Neural crest cell (in vitro differentiated cells): ENCODE measurements at regions not wholly inside any gene's neighbourhood (a gene's known extent, or its start where the extent isn't known, plus 50 kb on each side); places are given as distances from the start of the nearest gene placed in this dataset.

Experiments used
- DNase-seq: peaks from one replicate; pipeline ENCODE4 v3.0.0; 2021; ENCODE audit warnings: low read depth, mixed read lengths, low spot score
- H3K27ac Mint-ChIP-seq: one replicate; pipeline ENCODE4 v1.8.0; 2021; ENCODE audit warnings: mild to moderate bottlenecking, mixed read lengths; ENCODE audit not compliant: unreplicated experiment
- H3K27me3 Mint-ChIP-seq: 2 replicates; pipeline ENCODE4 v1.8.0; 2021; ENCODE audit warnings: low read depth, mild to moderate bottlenecking, mixed read lengths
- H3K36me3 Mint-ChIP-seq: 2 replicates; pipeline ENCODE4 v1.8.0; 2021; ENCODE audit warnings: low read depth, mild to moderate bottlenecking, mixed read lengths
- H3K4me1 Mint-ChIP-seq: 2 replicates; pipeline ENCODE4 v1.8.0; 2021; ENCODE audit warnings: mixed read lengths
- H3K4me3 Mint-ChIP-seq: one replicate; pipeline ENCODE4 v1.8.0; 2021; ENCODE audit warnings: mild to moderate bottlenecking, mixed read lengths
- H3K9me3 Mint-ChIP-seq: 2 replicates; pipeline ENCODE4 v1.8.0; 2021; ENCODE audit warnings: mixed read lengths
- TF ChIP-seq, protein P1 (sequence below): fragments of 200-600 bp; sonication (generic); conservative IDR thresholded peaks from 2 replicates; pipeline ENCODE4 v1.5.0; 2021; ENCODE audit warnings: antibody characterized with exemption, mild to moderate bottlenecking

DNA sequence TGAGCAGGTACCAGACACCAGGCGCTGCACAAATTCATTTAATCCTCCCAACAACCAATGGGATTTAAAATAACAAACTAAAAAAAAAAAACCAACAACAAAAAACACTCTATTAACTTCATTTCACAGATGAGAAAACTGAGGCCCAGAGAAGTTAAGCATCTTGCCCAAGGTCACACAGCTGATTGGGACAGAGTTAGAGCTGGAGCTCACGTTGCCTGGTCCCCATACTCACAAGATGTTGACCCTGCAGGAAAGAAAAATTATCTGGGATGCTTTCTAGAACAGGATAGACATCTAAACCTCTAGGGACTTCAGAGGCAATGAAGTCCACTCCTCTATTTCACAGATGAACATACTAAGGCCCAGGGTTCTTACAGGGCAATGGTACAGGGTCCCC lies 175.3 kb downstream of the PSMG1 start:
- Mint-ChIP-seq H3K9me3 (no peaks in the 10 kb centered on the region), H3K27me3 (no peaks in the 10 kb centered on the region), H3K36me3 (no peaks in the 10 kb centered on the region), H3K27ac (no peak overlapping the region), H3K4me1 (peaks cover 30% of the 10 kb centered on the region), H3K4me3 (no peak overlapping the region)
- DNase-seq = no peak
- TF ChIP-seq, protein P1, sequence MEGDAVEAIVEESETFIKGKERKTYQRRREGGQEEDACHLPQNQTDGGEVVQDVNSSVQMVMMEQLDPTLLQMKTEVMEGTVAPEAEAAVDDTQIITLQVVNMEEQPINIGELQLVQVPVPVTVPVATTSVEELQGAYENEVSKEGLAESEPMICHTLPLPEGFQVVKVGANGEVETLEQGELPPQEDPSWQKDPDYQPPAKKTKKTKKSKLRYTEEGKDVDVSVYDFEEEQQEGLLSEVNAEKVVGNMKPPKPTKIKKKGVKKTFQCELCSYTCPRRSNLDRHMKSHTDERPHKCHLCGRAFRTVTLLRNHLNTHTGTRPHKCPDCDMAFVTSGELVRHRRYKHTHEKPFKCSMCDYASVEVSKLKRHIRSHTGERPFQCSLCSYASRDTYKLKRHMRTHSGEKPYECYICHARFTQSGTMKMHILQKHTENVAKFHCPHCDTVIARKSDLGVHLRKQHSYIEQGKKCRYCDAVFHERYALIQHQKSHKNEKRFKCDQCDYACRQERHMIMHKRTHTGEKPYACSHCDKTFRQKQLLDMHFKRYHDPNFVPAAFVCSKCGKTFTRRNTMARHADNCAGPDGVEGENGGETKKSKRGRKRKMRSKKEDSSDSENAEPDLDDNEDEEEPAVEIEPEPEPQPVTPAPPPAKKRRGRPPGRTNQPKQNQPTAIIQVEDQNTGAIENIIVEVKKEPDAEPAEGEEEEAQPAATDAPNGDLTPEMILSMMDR = no peak

- TF ChIP-seq, protein P1 = no peak
- DNase-seq = no peak
- H3K27ac Mint-ChIP-seq = no peak overlapping the region
- no peak overlapping the region for H3K4me3 Mint-ChIP-seq
- no peaks in the 10 kb centered on the region for H3K36me3 Mint-ChIP-seq
- H3K27me3 Mint-ChIP-seq = no peaks in the 10 kb centered on the region
- peaks cover 30% of the 10 kb centered on the region for H3K4me1 Mint-ChIP-seq
- no peaks in the 10 kb centered on the region for H3K9me3 Mint-ChIP-seq
Measured at GRCh38 chr21:39007532-39007931, 175.7 kb downstream of the PSMG1 start.

- no peaks in the 10 kb centered on the region for H3K9me3 Mint-ChIP-seq
- H3K27me3 Mint-ChIP-seq = no peaks in the 10 kb centered on the region
- H3K4me1 Mint-ChIP-seq = peaks cover 30% of the 10 kb centered on the region
- H3K27ac Mint-ChIP-seq = no peak overlapping the region
- H3K4me3 Mint-ChIP-seq = no peak overlapping the region
- TF ChIP-seq, protein P1 = no peak
- H3K36me3 Mint-ChIP-seq = no peaks in the 10 kb centered on the region
- DNase-seq = no peak
Measured at GRCh38 chr21:39006571-39007311, 176.5 kb downstream of the PSMG1 start.

- TF ChIP-seq, protein P1 = no peak
- Mint-ChIP-seq H3K27me3 (no peaks in the 10 kb centered on the region), H3K9me3 (no peaks in the 10 kb centered on the region), H3K36me3 (no peaks in the 10 kb centered on the region), H3K4me1 (peaks cover 30% of the 10 kb centered on the region), H3K4me3 (no peak overlapping the region), H3K27ac (no peak overlapping the region)
- no peak for DNase-seq
Measured at GRCh38 chr21:39005502-39005787, 177.8 kb downstream of the PSMG1 start.

- DNase-seq = no peak
- H3K9me3 Mint-ChIP-seq = no peaks in the 10 kb centered on the region
- peaks cover 30% of the 10 kb centered on the region for H3K4me1 Mint-ChIP-seq
- no peak overlapping the region for H3K4me3 Mint-ChIP-seq
- no peaks in the 10 kb centered on the region for H3K36me3 Mint-ChIP-seq
- H3K27ac Mint-ChIP-seq = no peak overlapping the region
- H3K27me3 Mint-ChIP-seq = no peaks in the 10 kb centered on the region
- TF ChIP-seq, protein P1 = no peak
Measured at GRCh38 chr21:39004634-39005501, 178.4 kb downstream of the PSMG1 start.
